HepG2 (cell line): ENCODE measurements at regions not wholly inside any gene's neighbourhood (a gene's known extent, or its start where the extent isn't known, plus 50 kb on each side); places are given as distances from the start of the nearest gene placed in this dataset.

Experiments used
- ATAC-seq: fragments of 200-7000 bp; cut with Tn5 transposase; 3 replicates; pipeline ENCODE4 v1.9.1; 2020; ENCODE audit warnings: mild to moderate bottlenecking, moderate library complexity
- BruUV-seq: library from RNA; stranded (reverse); fragments of 400-500 nt; replicated peaks from 2 replicates; lab custom pipeline; 2021; lab: Mats Ljungman, UMichigan
- CTCF ChIA-PET: fragments of 300-600 bp; formaldehyde crosslinking; extraction: SDS; loops from one replicate; lab custom pipeline; 2021; ENCODE audit warnings: low total read pairs, inconsistent platforms, low intra/inter-chr PET ratio; lab: Yijun Ruan, JAX
- POLR2A ChIA-PET: fragments of 350-600 bp; sonication (Branson Sonifier 250); formaldehyde crosslinking; loops from one replicate; lab custom pipeline; 2020; ENCODE audit warnings: antibody characterized with exemption, inconsistent platforms; lab: Yijun Ruan, JAX
- DNase-seq: peaks from one replicate; pipeline ENCODE4 v3.0.0-alpha.2; 2015; ENCODE audit warnings: low spot score
- FAIRE-seq: peaks from 3 replicates; lab custom pipeline; 2011; peaks lifted over from hg19 to GRCh38; lab: Jason Lieb, UNC
- H2AFZ ChIP-seq: one replicate; pipeline ENCODE4 v1.6.1; 2011; ENCODE audit warnings: low read length, inconsistent platforms
- H3K27ac ChIP-seq: fragments of 300-600 bp; 3 replicates; pipeline ENCODE4 v1.8.0; 2011; ENCODE audit warnings: mixed run types, mild to moderate bottlenecking, mixed read lengths, low read length, inconsistent platforms; ENCODE audit not compliant: insufficient read depth; ENCODE audit errors: extremely low read length
- H3K27me3 ChIP-seq, 2 experiments: fragments of 200-600 bp in 1 of 2; 2 replicates in 1 of 2; 3 replicates in 1 of 2; pipeline versions ENCODE4 v1.6.0 to v1.8.0; 2011; ENCODE audit warnings: low read length in 2 of 2, mild to moderate bottlenecking in 2 of 2, moderate library complexity in 2 of 2, inconsistent platforms in 1 of 2; ENCODE audit not compliant: insufficient read depth in 2 of 2, control insufficient read depth in 1 of 2
- H3K36me3 ChIP-seq, 2 experiments: fragments of 200-600 bp in 1 of 2; replicated peaks in 1 of 2; 2 replicates in 1 of 2; 3 replicates in 1 of 2; pipeline versions ENCODE4 v1.5.1 to v1.8.0; 2011; ENCODE audit warnings: low read length in 2 of 2, inconsistent platforms in 1 of 2; ENCODE audit not compliant: insufficient read depth in 2 of 2, control insufficient read depth in 1 of 2
- H3K4me1 ChIP-seq: 2 replicates; pipeline ENCODE4 v1.5.1; 2012; ENCODE audit warnings: low read length, inconsistent platforms; ENCODE audit not compliant: insufficient read depth
- H3K4me2 ChIP-seq: 2 replicates; pipeline ENCODE4 v1.6.0; 2011; ENCODE audit warnings: low read depth, low read length, inconsistent platforms
- H3K4me3 ChIP-seq, 3 experiments: fragments of 200-600 bp in 1 of 3; sonication (generic), shearing (Covaris generic) in 1 of 3; replicated peaks in 1 of 3; 2 replicates each; pipeline ENCODE4 v1.5.1; 2011 to 2016; ENCODE audit warnings: low read length in 3 of 3, inconsistent platforms in 2 of 3, low read depth in 2 of 3, mild to moderate bottlenecking in 2 of 3, control low read depth in 1 of 3, mixed read lengths in 1 of 3; ENCODE audit not compliant: insufficient read depth in 1 of 3
- H3K79me2 ChIP-seq: one replicate; pipeline ENCODE4 v1.6.1; 2011; ENCODE audit warnings: low read length, inconsistent platforms; ENCODE audit not compliant: insufficient read depth
- H3K9ac ChIP-seq: 2 replicates; pipeline ENCODE4 v1.6.0; 2011; ENCODE audit warnings: mild to moderate bottlenecking, low read depth, low read length, inconsistent platforms; ENCODE audit not compliant: insufficient read depth
- H3K9me3 ChIP-seq: 2 replicates; pipeline ENCODE4 v1.5.1; 2012; ENCODE audit warnings: mild to moderate bottlenecking, low read length
- H4K20me1 ChIP-seq: 2 replicates; pipeline ENCODE4 v1.6.0; 2011; ENCODE audit warnings: inconsistent platforms, mild to moderate bottlenecking, low read length, moderate library complexity; ENCODE audit not compliant: insufficient read depth
- CEBPB ChIP-seq: IDR thresholded peaks from 2 replicates; pipeline ENCODE4 v1.6.1; 2011; ENCODE audit warnings: low read depth, low read length, improper control_type of control experiment, borderline replicate concordance
- GFI1 ChIP-seq: sonication (generic); formaldehyde crosslinking; IDR thresholded peaks from 2 replicates; pipeline ENCODE4 v1.5.0; 2020; ENCODE audit warnings: missing genetic modification reagents, mild to moderate bottlenecking, borderline replicate concordance
- KLF11 ChIP-seq: IDR thresholded peaks from 2 replicates; pipeline ENCODE4 v1.6.1; 2016; ENCODE audit warnings: missing compliant biosample characterization
- MBD4 ChIP-seq: IDR thresholded peaks from 2 replicates; pipeline ENCODE4 v1.6.1; 2012; ENCODE audit warnings: low read length, inconsistent platforms, borderline replicate concordance
- SRSF4 ChIP-seq: fragments of 200-400 bp; formaldehyde crosslinking; IDR thresholded peaks from one replicate; pipeline ENCODE4 v1.6.1; 2018; ENCODE audit warnings: mild to moderate bottlenecking, low read depth, low read length, moderate library complexity; ENCODE audit not compliant: poor library complexity, severe bottlenecking
- TGIF2 ChIP-seq: IDR thresholded peaks from 2 replicates; pipeline ENCODE4 v1.6.1; 2016; ENCODE audit warnings: control low read depth, missing compliant biosample characterization
- THYN1 ChIP-seq: sonication (generic); formaldehyde crosslinking; IDR thresholded peaks from 2 replicates; pipeline ENCODE4 v1.8.1; 2023; ENCODE audit warnings: low read depth, mild to moderate bottlenecking, moderate library complexity, missing genetic modification reagents, borderline replicate concordance
- ZFP91 ChIP-seq: sonication (generic); formaldehyde crosslinking; IDR thresholded peaks from 2 replicates; pipeline ENCODE4 v1.9.0; 2022; ENCODE audit warnings: missing genetic modification reagents, mild to moderate bottlenecking, borderline replicate concordance
- ZNF383 ChIP-seq: sonication (generic); formaldehyde crosslinking; IDR thresholded peaks from 2 replicates; pipeline ENCODE4 v1.4.0; 2020; ENCODE audit warnings: missing genetic modification reagents, mild to moderate bottlenecking, borderline replicate concordance
- ZNF572 ChIP-seq: sonication (generic); formaldehyde crosslinking; IDR thresholded peaks from 2 replicates; pipeline ENCODE4 v1.5.1; 2020; ENCODE audit warnings: mild to moderate bottlenecking, missing genetic modification reagents
- ZNF607 ChIP-seq: sonication (generic); formaldehyde crosslinking; IDR thresholded peaks from 2 replicates; pipeline ENCODE4 v1.5.1; 2020; ENCODE audit warnings: missing genetic modification reagents, mild to moderate bottlenecking, borderline replicate concordance
- ZNF687 ChIP-seq: sonication (generic); formaldehyde crosslinking; IDR thresholded peaks from 2 replicates; pipeline ENCODE4 v1.5.1; 2020; ENCODE audit warnings: mild to moderate bottlenecking, missing genetic modification reagents, moderate library complexity
- WGBS: methylation state at CpG from one replicate; pipeline ENCODE4 v1.1.6; 2017; ENCODE audit warnings: low lambda C conversion rate; 5-methylcytosine and 5-hydroxymethylcytosine counted together
- in situ Hi-C: cut with HindIII; loops from 2 replicates; pipeline ENCODE4 v1.10.0; 2017; ENCODE audit warnings: low pct_unique_long_range_greater_than_20kb; ENCODE audit not compliant: extremely low pct_ligation_motif_present
- intact Hi-C: fragments of 100-400 bp; cut with micrococcal nuclease; formaldehyde crosslinking; loops from one replicate; pipeline ENCODE4 v1.10.0; 2022; ENCODE audit not compliant: unreplicated experiment

GRCh38 chr11:46181843-46182424, 60.7 kb upstream of the PHF21A start:
- Histone ChIP-seq H3K27me3 (peaks cover 0 to 15% of the 10 kb centered on the region in 2 experiments; a peak in 2 of 5 replicates), H3K4me2 (no peak overlapping the region), H3K4me1 (no peaks in the 10 kb centered on the region), H3K9ac (no peak overlapping the region), H3K9me3 (no peaks in the 10 kb centered on the region), H3K27ac (no peak overlapping the region), H3K36me3 (no peaks in the 10 kb centered on the region), H3K4me3 (no peak overlapping the region), H2AFZ (no peak overlapping the region), H4K20me1 (no peaks in the 10 kb centered on the region), H3K79me2 (no peaks in the 10 kb centered on the region)
- CTCF ChIA-PET, result no interaction called here
- no TSS peak for BruUV-seq
- FAIRE-seq (no peak), DNase-seq (no peak), ATAC-seq (no peak)
- TF ChIP-seq GFI1 (CRISPR knock-in tag) (no peak), ZNF607 (CRISPR knock-in tag) (no peak), MBD4 (no peak), SRSF4 (no peak), CEBPB (peak; percentile 28; the same call in 1 of the 2 replicates)
- intact Hi-C loops, result no loop called here
- WGBS, result 22% methylated on average over 5 of the region's 5 CpGs
- POLR2A ChIA-PET, result no interaction called here
- in situ Hi-C loops, result no loop called here

GRCh38 chr11:46181387-46181786, 60.1 kb upstream of the PHF21A start:
- BruUV-seq, result no TSS peak
- no peaks in the 10 kb centered on the region for H4K20me1 ChIP-seq
- no peaks in the 10 kb centered on the region for H3K79me2 ChIP-seq
- H3K4me3 ChIP-seq, result no peak overlapping the region
- H3K4me2 ChIP-seq, result no peak overlapping the region
- no peak overlapping the region for H3K9ac ChIP-seq
- no peak for ATAC-seq
- 10% methylated on average over 1 of the region's 1 CpG for WGBS
- H3K4me1 ChIP-seq, result no peaks in the 10 kb centered on the region
- ChIA-PET POLR2A (no interaction called here), CTCF (no interaction called here)
- FAIRE-seq, result no peak
- intact Hi-C loops, result no loop called here
- H3K9me3 ChIP-seq, result no peaks in the 10 kb centered on the region
- H2AFZ ChIP-seq, result no peak overlapping the region
- H3K36me3 ChIP-seq, result no peaks in the 10 kb centered on the region
- DNase-seq, result no peak
- in situ Hi-C loops, result no loop called here
- peaks cover 0 to 16% of the 10 kb centered on the region in 2 experiments; a peak in 2 of 5 replicates for H3K27me3 ChIP-seq
- no peak overlapping the region for H3K27ac ChIP-seq
- TF ChIP-seq ZNF383 (CRISPR knock-in tag), result no peak
- TF ChIP-seq ZNF687, result no peak
- TF ChIP-seq ZFP91 (CRISPR knock-in tag), result no peak
- no peak for TF ChIP-seq ZNF572 (CRISPR knock-in tag)
- TF ChIP-seq THYN1, result no peak
- no peak for TF ChIP-seq KLF11
- no peak for TF ChIP-seq TGIF2 (CRISPR knock-in tag)
- TF ChIP-seq ZNF607 (CRISPR knock-in tag), result no peak
